T-helper 9 cell (primary cell): ENCODE measurements at regions not wholly inside any gene's neighbourhood (a gene's known extent, or its start where the extent isn't known, plus 50 kb on each side); places are given as distances from the start of the nearest gene placed in this dataset.
"Not testable (repeated sequence)": the region's sequence is repeated elsewhere in the genome, so short reads cannot be mapped to it uniquely, and the experiment has no call there.

Experiments used
- DNase-seq: peaks from one replicate; pipeline ENCODE4 v3.0.0-alpha.2; 2020

GRCh38 chr12:75863533-75863932 lies 168.0 kb downstream of the PHLDA1 start:
- no peak for DNase-seq

GRCh38 chr12:75862692-75863471 lies 168.7 kb downstream of the PHLDA1 start:
- DNase-seq, result no peak

- no peak for DNase-seq
These were observed 171.7 kb downstream of the PHLDA1 start for GRCh38 chr12:75859868-75860267.

GRCh38 chr12:75856235-75856634 lies 175.3 kb downstream of the PHLDA1 start:
- DNase-seq, result no peak

GRCh38 chr12:75855360-75855759 lies 176.2 kb downstream of the PHLDA1 start:
- DNase-seq, result no peak

- no peak for DNase-seq
These were observed 176.8 kb downstream of the PHLDA1 start for GRCh38 chr12:75854681-75855309.

GRCh38 chr12:75854137-75854536 lies 177.4 kb downstream of the PHLDA1 start:
- DNase-seq, result not testable (repeated sequence)

GRCh38 chr12:75853626-75854025 lies 177.9 kb downstream of the PHLDA1 start:
- no peak for DNase-seq

GRCh38 chr12:75852956-75853355 lies 178.6 kb downstream of the PHLDA1 start:
- DNase-seq, result no peak

GRCh38 chr12:75852143-75852542 lies 179.4 kb downstream of the PHLDA1 start:
- DNase-seq, result no peak

- no peak for DNase-seq
These were observed 180.7 kb downstream of the PHLDA1 start for GRCh38 chr12:75850721-75851462.

- DNase-seq, result no peak
These were observed 182.6 kb downstream of the PHLDA1 start for GRCh38 chr12:75848961-75849360.

GRCh38 chr12:75848431-75848925 lies 183.1 kb downstream of the PHLDA1 start:
- no peak for DNase-seq

- no peak for DNase-seq
These were observed 185.5 kb downstream of the PHLDA1 start for GRCh38 chr12:75846102-75846501.

GRCh38 chr12:75844985-75845384 lies 186.6 kb downstream of the PHLDA1 start:
- no peak for DNase-seq

GRCh38 chr12:75844049-75844770 lies 187.4 kb downstream of the PHLDA1 start:
- no peak for DNase-seq

- DNase-seq, result no peak
These were observed 189.5 kb downstream of the PHLDA1 start for GRCh38 chr12:75842090-75842489.

- no peak for DNase-seq
These were observed 190.6 kb downstream of the PHLDA1 start for GRCh38 chr12:75840994-75841355.

- DNase-seq, result no peak
These were observed 193.3 kb downstream of the PHLDA1 start for GRCh38 chr12:75838309-75838708.

GRCh38 chr12:75837700-75838099 lies 193.9 kb downstream of the PHLDA1 start:
- DNase-seq, result no peak

- DNase-seq, result no peak
These were observed 195.0 kb downstream of the PHLDA1 start for GRCh38 chr12:75836533-75836932.

- no peak for DNase-seq
These were observed 197.0 kb downstream of the PHLDA1 start for GRCh38 chr12:75834591-75834990.

GRCh38 chr12:75833268-75833667 lies 198.3 kb downstream of the PHLDA1 start:
- DNase-seq, result no peak
